ENCODE measurements at regions not wholly inside any gene's neighbourhood (a gene's known extent, or its start where the extent isn't known, plus 50 kb on each side); places are given as distances from the start of the nearest gene placed in this dataset.
"Not testable (repeated sequence)": the region's sequence is repeated elsewhere in the genome, so short reads cannot be mapped to it uniquely, and the experiment has no call there.

DNA sequence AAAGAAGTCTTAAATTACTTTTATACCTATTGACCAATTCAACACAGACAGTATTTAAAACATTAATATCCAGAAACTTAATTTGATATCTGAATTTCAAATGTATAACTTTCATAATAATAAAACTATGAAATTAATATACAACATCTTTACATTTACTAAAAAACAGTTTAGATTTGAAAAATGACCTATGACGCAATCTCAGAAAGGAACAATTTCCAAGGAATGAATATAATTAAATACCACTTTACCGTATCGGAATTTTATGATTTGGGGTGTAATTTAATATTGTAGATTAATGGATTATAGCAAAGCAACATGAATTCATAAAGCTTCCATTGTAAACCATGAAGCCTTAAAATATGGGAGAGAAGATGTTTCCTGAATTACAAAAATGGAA, 321.5 kb upstream of the TRPM3 start:
- H3K4me3 ChIP-seq (IDR thresholded peaks at IDR 0.05; ENCODE audit: insufficient read depth, low read depth, low read length): no peak overlapping the region
- TF ChIP-seq, protein P1, sequence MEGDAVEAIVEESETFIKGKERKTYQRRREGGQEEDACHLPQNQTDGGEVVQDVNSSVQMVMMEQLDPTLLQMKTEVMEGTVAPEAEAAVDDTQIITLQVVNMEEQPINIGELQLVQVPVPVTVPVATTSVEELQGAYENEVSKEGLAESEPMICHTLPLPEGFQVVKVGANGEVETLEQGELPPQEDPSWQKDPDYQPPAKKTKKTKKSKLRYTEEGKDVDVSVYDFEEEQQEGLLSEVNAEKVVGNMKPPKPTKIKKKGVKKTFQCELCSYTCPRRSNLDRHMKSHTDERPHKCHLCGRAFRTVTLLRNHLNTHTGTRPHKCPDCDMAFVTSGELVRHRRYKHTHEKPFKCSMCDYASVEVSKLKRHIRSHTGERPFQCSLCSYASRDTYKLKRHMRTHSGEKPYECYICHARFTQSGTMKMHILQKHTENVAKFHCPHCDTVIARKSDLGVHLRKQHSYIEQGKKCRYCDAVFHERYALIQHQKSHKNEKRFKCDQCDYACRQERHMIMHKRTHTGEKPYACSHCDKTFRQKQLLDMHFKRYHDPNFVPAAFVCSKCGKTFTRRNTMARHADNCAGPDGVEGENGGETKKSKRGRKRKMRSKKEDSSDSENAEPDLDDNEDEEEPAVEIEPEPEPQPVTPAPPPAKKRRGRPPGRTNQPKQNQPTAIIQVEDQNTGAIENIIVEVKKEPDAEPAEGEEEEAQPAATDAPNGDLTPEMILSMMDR (conservative IDR thresholded peaks at IDR 0.05; ENCODE audit: low read depth, low read length): no peak
- H3K36me3 ChIP-seq (ENCODE audit: insufficient read depth): no peaks in the 10 kb centered on the region
- H3K27ac ChIP-seq: no peak overlapping the region
- no peaks in the 10 kb centered on the region for H3K79me2 ChIP-seq (ENCODE audit: insufficient read depth, low read depth)
- no peaks in the 10 kb centered on the region for H4K20me1 ChIP-seq (ENCODE audit: insufficient read depth)
- H3K4me2 ChIP-seq: no peak overlapping the region
- H3K4me1 ChIP-seq (ENCODE audit: low read depth, poor library complexity, severe bottlenecking): no peaks in the 10 kb centered on the region
- H3K27me3 ChIP-seq (ENCODE audit: insufficient read depth, low read depth): no peaks in the 10 kb centered on the region
- no peak overlapping the region for H2AFZ ChIP-seq (ENCODE audit: low read depth)
- H3K9ac ChIP-seq: no peak overlapping the region

DNA sequence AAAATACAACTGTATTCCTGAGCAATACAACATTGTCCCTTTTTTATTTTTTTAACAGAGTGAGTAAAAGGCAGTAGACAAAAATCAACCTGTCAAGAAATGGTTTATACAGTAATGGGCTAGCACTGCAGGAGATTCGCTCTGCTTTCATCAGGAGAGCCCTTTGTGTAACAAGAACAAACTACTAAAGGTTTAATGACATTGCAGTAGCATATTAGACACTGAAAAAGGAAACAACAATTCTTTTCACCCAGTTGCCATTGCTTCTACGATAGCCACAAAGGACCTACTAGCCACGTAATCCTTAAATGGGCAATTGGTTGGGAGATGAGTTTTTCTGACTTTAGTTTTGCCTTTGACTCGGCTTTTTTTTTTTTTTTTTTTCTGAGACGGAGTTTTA, 319.8 kb upstream of the TRPM3 start:
- no peaks in the 10 kb centered on the region for H3K79me2 ChIP-seq (ENCODE audit: insufficient read depth, low read depth)
- TF ChIP-seq, protein P1 (conservative IDR thresholded peaks at IDR 0.05; ENCODE audit: low read depth, low read length): no peak

DNA sequence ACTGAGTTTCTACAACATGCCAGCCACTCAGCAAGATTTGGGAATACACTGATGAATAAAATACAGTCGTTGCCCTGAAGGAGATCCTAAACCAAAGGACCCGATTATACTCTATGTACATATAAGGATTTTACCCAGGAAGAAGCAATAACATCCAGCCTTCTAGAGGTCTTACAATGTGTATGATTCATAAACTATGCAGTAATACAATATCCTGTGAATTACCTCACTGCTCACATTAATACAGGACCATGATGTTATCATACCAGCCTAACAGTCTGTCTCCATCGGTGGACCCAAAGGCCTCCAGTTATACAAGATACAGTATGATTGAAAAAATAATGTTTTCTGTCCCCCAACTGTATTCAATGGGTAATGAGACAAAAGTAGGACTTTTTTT, 310.5 kb upstream of the TRPM3 start:
- no peak overlapping the region for H3K27ac ChIP-seq
- no peaks in the 10 kb centered on the region for H3K36me3 ChIP-seq (ENCODE audit: insufficient read depth)
- no peak overlapping the region for H3K4me3 ChIP-seq (IDR thresholded peaks at IDR 0.05; ENCODE audit: insufficient read depth, low read depth, low read length)
- no peak overlapping the region for H3K9ac ChIP-seq
- no peaks in the 10 kb centered on the region for H3K27me3 ChIP-seq (ENCODE audit: insufficient read depth, low read depth)
- no peak overlapping the region for H3K4me2 ChIP-seq
- H4K20me1 ChIP-seq (ENCODE audit: insufficient read depth): no peaks in the 10 kb centered on the region
- no peaks in the 10 kb centered on the region for H3K4me1 ChIP-seq (ENCODE audit: low read depth, poor library complexity, severe bottlenecking)
- no peaks in the 10 kb centered on the region for H3K79me2 ChIP-seq (ENCODE audit: insufficient read depth, low read depth)
- no peak overlapping the region for H2AFZ ChIP-seq (ENCODE audit: low read depth)
- TF ChIP-seq, protein P1 (conservative IDR thresholded peaks at IDR 0.05; ENCODE audit: low read depth, low read length): no peak

More for the DNA sequence above, 319.8 kb upstream of the TRPM3 start:
- no peak overlapping the region for H2AFZ ChIP-seq (ENCODE audit: low read depth)
- no peak overlapping the region for H3K9ac ChIP-seq
- H3K4me2 ChIP-seq: no peak overlapping the region
- H3K4me1 ChIP-seq (ENCODE audit: low read depth, poor library complexity, severe bottlenecking): no peaks in the 10 kb centered on the region
- no peaks in the 10 kb centered on the region for H4K20me1 ChIP-seq (ENCODE audit: insufficient read depth)
- no peak overlapping the region for H3K4me3 ChIP-seq (IDR thresholded peaks at IDR 0.05; ENCODE audit: insufficient read depth, low read depth, low read length)
- H3K27ac ChIP-seq: no peak overlapping the region
- no peaks in the 10 kb centered on the region for H3K36me3 ChIP-seq (ENCODE audit: insufficient read depth)
- no peaks in the 10 kb centered on the region for H3K27me3 ChIP-seq (ENCODE audit: insufficient read depth, low read depth)

DNA sequence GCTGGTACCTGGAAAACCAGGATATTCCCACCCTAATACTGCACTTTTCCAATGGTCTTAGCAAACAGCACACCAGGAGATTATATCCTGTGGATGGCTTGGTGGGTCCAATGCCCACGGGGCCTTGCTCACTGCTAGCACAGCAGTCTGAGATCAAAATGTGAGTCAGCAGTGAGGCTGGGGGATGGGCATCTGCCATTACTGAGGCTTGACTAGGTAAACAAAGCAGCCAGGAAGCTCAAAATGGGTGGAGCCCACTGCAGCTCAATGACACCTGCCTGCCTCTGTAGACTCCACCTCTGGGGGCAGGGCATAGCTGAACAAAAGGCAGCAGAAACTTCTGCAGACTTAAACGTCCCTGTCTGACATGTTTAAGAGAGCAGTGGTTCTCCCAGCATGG, 285.9 kb upstream of the TRPM3 start:
- not testable (repeated sequence) for H2AFZ ChIP-seq (ENCODE audit: low read depth); H4K20me1 ChIP-seq (ENCODE audit: insufficient read depth); H3K4me3 ChIP-seq (IDR thresholded peaks at IDR 0.05; ENCODE audit: insufficient read depth, low read depth, low read length); H3K79me2 ChIP-seq (ENCODE audit: insufficient read depth, low read depth); H3K9ac ChIP-seq; H3K27ac ChIP-seq; H3K27me3 ChIP-seq (ENCODE audit: insufficient read depth, low read depth); H3K4me2 ChIP-seq; H3K4me1 ChIP-seq (ENCODE audit: low read depth, poor library complexity, severe bottlenecking); H3K36me3 ChIP-seq (ENCODE audit: insufficient read depth)

DNA sequence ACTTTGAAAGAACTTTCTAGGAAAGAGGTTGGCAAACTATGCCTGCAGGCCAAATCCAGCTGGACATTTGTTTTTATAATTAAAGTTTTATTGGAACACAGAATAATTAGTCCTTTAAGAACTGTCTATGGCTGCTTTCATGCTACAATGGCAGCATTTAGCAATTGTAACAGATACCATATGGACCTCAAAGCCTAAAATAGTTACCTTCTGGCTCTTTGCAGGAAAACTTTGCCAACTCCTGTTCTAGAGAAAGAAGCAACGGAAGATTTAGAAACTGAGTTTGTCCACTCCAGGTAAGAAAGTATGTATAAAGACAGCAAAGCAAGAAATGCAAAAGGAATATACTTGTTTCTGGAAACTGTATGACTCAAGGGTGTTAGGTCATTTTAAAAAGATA, 281.7 kb upstream of the TRPM3 start:
- no peak overlapping the region for H2AFZ ChIP-seq (ENCODE audit: low read depth)
- no peak overlapping the region for H3K27ac ChIP-seq
- H4K20me1 ChIP-seq (ENCODE audit: insufficient read depth): no peaks in the 10 kb centered on the region
- H3K27me3 ChIP-seq (ENCODE audit: insufficient read depth, low read depth): no peaks in the 10 kb centered on the region
- peaks cover 4% of the 10 kb centered on the region for H3K4me1 ChIP-seq (ENCODE audit: low read depth, poor library complexity, severe bottlenecking)
- TF ChIP-seq, protein P1 (conservative IDR thresholded peaks at IDR 0.05; ENCODE audit: low read depth, low read length): no peak
- no peak overlapping the region for H3K4me3 ChIP-seq (IDR thresholded peaks at IDR 0.05; ENCODE audit: insufficient read depth, low read depth, low read length)
- H3K79me2 ChIP-seq (ENCODE audit: insufficient read depth, low read depth): no peaks in the 10 kb centered on the region
- H3K36me3 ChIP-seq (ENCODE audit: insufficient read depth): no peaks in the 10 kb centered on the region
- no peak overlapping the region for H3K4me2 ChIP-seq
- no peak overlapping the region for H3K9ac ChIP-seq
